WTC11 (cell line): ENCODE measurements at regions not wholly inside any gene's neighbourhood (a gene's known extent, or its start where the extent isn't known, plus 50 kb on each side); places are given as distances from the start of the nearest gene placed in this dataset.

Experiments
- ATAC-seq: fragments of 200-7000 bp; cut with Tn5 transposase; 2 replicates; pipeline ENCODE4 v1.10.0; 2021; ENCODE audit warnings: mild to moderate bottlenecking, moderate library complexity
- CTCF ChIA-PET: fragments of 300-600 bp; sonication (Branson Sonifier 250); formaldehyde crosslinking; loops from one replicate; lab custom pipeline; 2021; ENCODE audit warnings: antibody characterized with exemption; lab: Charles Lee
- POLR2A ChIA-PET: fragments of 350-600 bp; sonication (Branson Sonifier 250); formaldehyde crosslinking; loops from one replicate; lab custom pipeline; 2021; ENCODE audit warnings: antibody characterized with exemption; lab: Charles Lee
- DNase-seq: peaks from one replicate; pipeline ENCODE4 v3.0.0; 2021; ENCODE audit warnings: low spot score
- H3K27ac Mint-ChIP-seq: 2 replicates; pipeline ENCODE4 v1.8.0; 2021; ENCODE audit warnings: mixed read lengths
- H3K27me3 Mint-ChIP-seq: 2 replicates; pipeline ENCODE4 v1.8.0; 2021; ENCODE audit warnings: low read depth, mild to moderate bottlenecking, moderate library complexity, mixed read lengths
- H3K36me3 Mint-ChIP-seq: 2 replicates; pipeline ENCODE4 v1.8.0; 2021; ENCODE audit warnings: mixed read lengths
- H3K4me1 Mint-ChIP-seq: 2 replicates; pipeline ENCODE4 v1.8.0; 2022; ENCODE audit warnings: mixed read lengths
- H3K4me3 Mint-ChIP-seq: 2 replicates; pipeline ENCODE4 v1.8.0; 2021; ENCODE audit warnings: mild to moderate bottlenecking, moderate library complexity, mixed read lengths
- H3K9me3 Mint-ChIP-seq: 2 replicates; pipeline ENCODE4 v1.8.0; 2021; ENCODE audit warnings: mixed read lengths
- ETV6 ChIP-seq: sonication (generic); formaldehyde crosslinking; IDR thresholded peaks from 2 replicates; pipeline ENCODE4 v1.8.1; 2022; ENCODE audit warnings: mild to moderate bottlenecking, missing genetic modification reagents
- GABPB1 ChIP-seq: sonication (generic); formaldehyde crosslinking; IDR thresholded peaks from 2 replicates; pipeline ENCODE4 v1.8.1; 2023; ENCODE audit warnings: mild to moderate bottlenecking, missing genetic modification reagents
- GTF2I ChIP-seq: fragments of 250-450 bp; sonication (Bioruptor Pico); conservative IDR thresholded peaks from 2 replicates; pipeline ENCODE4 v1.4.0; 2021; ENCODE audit warnings: mild to moderate bottlenecking
- NFATC4 ChIP-seq: fragments of 250-450 bp; sonication (Bioruptor Pico); IDR thresholded peaks from 2 replicates; pipeline ENCODE4 v1.9.0; 2021; ENCODE audit warnings: mild to moderate bottlenecking
- TEAD4 ChIP-seq: sonication (generic); formaldehyde crosslinking; IDR thresholded peaks from 2 replicates; pipeline ENCODE4 v1.8.0; 2022; ENCODE audit warnings: mild to moderate bottlenecking, missing genetic modification reagents
- TP53 ChIP-seq: sonication (generic); formaldehyde crosslinking; IDR thresholded peaks from 2 replicates; pipeline ENCODE4 v1.8.1; 2023; ENCODE audit warnings: mild to moderate bottlenecking, missing genetic modification reagents
- ZNF219 ChIP-seq: sonication (generic); formaldehyde crosslinking; IDR thresholded peaks from 2 replicates; pipeline ENCODE4 v1.8.0; 2023; ENCODE audit warnings: missing genetic modification reagents, mild to moderate bottlenecking, borderline replicate concordance
- TF ChIP-seq, protein P1 (sequence below): sonication (generic); formaldehyde crosslinking; IDR thresholded peaks from 2 replicates; pipeline ENCODE4 v1.8.1; 2023; ENCODE audit warnings: mild to moderate bottlenecking, missing genetic modification reagents, moderate library complexity
- TF ChIP-seq, protein P2 (sequence below): sonication (generic); formaldehyde crosslinking; conservative IDR thresholded peaks from 2 replicates; pipeline ENCODE4 v1.8.1; 2022; ENCODE audit warnings: mild to moderate bottlenecking, missing genetic modification reagents
- TF ChIP-seq, protein P3 (sequence below): sonication (generic); formaldehyde crosslinking; IDR thresholded peaks from 2 replicates; pipeline ENCODE4 v1.8.0; 2023; ENCODE audit warnings: missing genetic modification reagents
- TF ChIP-seq, protein P4 (sequence below): sonication (generic); formaldehyde crosslinking; IDR thresholded peaks from 2 replicates; pipeline ENCODE4 v1.8.1; 2023; ENCODE audit warnings: mild to moderate bottlenecking, missing genetic modification reagents, moderate library complexity
- TF ChIP-seq, protein P5 (sequence below): sonication (generic); formaldehyde crosslinking; IDR thresholded peaks from 2 replicates; pipeline ENCODE4 v1.8.0; 2022; ENCODE audit warnings: missing genetic modification reagents
- TF ChIP-seq, protein P6 (sequence below): fragments of 250-450 bp; sonication (Bioruptor Pico); IDR thresholded peaks from 2 replicates; pipeline ENCODE4 v2.1.2; 2022; ENCODE audit warnings: mild to moderate bottlenecking, moderate library complexity
- TF ChIP-seq, protein P7 (sequence below): sonication (generic); formaldehyde crosslinking; IDR thresholded peaks from 2 replicates; pipeline ENCODE4 v1.8.0; 2023; ENCODE audit warnings: mild to moderate bottlenecking, missing genetic modification reagents

DNA sequence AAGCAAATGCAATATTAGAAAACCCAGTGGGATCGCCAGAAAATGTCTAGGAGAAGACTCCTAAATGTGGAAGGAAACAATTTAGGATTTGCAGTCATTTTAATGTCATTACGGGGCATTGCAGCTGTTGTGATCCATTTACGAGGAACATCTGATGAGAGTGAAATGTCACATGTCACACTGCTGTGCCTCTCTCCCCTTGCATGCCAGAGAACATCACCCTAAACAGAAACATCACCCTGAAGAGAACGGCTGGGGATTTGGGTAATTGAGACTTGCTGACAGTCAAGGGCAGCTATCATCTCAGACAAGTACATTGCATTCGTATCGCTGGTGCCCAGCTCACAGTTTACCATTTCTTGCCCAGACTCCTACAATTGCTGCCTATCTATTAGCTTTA, 785.7 kb upstream of the POM121L12 start (continued):
- TF ChIP-seq, protein P1, sequence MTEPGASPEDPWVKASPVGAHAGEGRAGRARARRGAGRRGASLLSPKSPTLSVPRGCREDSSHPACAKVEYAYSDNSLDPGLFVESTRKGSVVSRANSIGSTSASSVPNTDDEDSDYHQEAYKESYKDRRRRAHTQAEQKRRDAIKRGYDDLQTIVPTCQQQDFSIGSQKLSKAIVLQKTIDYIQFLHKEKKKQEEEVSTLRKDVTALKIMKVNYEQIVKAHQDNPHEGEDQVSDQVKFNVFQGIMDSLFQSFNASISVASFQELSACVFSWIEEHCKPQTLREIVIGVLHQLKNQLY: no peak
- TF ChIP-seq, protein P2, sequence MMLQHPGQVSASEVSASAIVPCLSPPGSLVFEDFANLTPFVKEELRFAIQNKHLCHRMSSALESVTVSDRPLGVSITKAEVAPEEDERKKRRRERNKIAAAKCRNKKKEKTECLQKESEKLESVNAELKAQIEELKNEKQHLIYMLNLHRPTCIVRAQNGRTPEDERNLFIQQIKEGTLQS: no peak
- TF ChIP-seq, protein P3, sequence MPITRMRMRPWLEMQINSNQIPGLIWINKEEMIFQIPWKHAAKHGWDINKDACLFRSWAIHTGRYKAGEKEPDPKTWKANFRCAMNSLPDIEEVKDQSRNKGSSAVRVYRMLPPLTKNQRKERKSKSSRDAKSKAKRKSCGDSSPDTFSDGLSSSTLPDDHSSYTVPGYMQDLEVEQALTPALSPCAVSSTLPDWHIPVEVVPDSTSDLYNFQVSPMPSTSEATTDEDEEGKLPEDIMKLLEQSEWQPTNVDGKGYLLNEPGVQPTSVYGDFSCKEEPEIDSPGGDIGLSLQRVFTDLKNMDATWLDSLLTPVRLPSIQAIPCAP: no peak

DNA sequence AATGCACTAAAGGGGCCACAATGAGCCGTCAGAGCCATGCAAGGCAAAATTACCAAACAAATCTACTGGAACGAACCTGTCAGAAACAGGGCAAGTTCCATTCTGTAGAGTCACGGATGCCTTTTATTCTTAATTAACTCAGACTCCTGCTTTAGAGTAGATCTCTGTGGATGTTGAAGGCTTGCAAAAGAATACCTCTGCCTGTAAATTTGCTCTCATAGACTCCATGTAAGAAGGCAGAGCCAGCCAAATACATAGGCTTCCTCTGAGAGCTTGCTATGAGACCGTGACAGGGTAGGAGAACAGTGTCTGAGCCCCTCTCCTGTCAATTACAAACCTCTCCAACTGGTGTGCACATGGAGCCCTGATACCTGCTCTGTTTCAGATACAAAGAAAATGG, 787.9 kb upstream of the POM121L12 start:
- Mint-ChIP-seq H3K4me3 (no peak overlapping the region), H3K9me3 (peaks cover 25% of the 10 kb centered on the region), H3K4me1 (no peaks in the 10 kb centered on the region)
- TF ChIP-seq GABPB1 (CRISPR knock-in tag) (no peak), GTF2I (CRISPR knock-in tag) (no peak), ZNF219 (CRISPR knock-in tag) (no peak), TP53 (CRISPR knock-in tag) (no peak), ETV6 (CRISPR knock-in tag) (no peak), TEAD4 (CRISPR knock-in tag) (no peak), NFATC4 (CRISPR knock-in tag) (no peak)
- TF ChIP-seq, protein P4, sequence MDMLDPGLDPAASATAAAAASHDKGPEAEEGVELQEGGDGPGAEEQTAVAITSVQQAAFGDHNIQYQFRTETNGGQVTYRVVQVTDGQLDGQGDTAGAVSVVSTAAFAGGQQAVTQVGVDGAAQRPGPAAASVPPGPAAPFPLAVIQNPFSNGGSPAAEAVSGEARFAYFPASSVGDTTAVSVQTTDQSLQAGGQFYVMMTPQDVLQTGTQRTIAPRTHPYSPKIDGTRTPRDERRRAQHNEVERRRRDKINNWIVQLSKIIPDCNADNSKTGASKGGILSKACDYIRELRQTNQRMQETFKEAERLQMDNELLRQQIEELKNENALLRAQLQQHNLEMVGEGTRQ (CRISPR knock-in tag): no peak
- TF ChIP-seq, protein P3: no peak
- TF ChIP-seq, protein P5, sequence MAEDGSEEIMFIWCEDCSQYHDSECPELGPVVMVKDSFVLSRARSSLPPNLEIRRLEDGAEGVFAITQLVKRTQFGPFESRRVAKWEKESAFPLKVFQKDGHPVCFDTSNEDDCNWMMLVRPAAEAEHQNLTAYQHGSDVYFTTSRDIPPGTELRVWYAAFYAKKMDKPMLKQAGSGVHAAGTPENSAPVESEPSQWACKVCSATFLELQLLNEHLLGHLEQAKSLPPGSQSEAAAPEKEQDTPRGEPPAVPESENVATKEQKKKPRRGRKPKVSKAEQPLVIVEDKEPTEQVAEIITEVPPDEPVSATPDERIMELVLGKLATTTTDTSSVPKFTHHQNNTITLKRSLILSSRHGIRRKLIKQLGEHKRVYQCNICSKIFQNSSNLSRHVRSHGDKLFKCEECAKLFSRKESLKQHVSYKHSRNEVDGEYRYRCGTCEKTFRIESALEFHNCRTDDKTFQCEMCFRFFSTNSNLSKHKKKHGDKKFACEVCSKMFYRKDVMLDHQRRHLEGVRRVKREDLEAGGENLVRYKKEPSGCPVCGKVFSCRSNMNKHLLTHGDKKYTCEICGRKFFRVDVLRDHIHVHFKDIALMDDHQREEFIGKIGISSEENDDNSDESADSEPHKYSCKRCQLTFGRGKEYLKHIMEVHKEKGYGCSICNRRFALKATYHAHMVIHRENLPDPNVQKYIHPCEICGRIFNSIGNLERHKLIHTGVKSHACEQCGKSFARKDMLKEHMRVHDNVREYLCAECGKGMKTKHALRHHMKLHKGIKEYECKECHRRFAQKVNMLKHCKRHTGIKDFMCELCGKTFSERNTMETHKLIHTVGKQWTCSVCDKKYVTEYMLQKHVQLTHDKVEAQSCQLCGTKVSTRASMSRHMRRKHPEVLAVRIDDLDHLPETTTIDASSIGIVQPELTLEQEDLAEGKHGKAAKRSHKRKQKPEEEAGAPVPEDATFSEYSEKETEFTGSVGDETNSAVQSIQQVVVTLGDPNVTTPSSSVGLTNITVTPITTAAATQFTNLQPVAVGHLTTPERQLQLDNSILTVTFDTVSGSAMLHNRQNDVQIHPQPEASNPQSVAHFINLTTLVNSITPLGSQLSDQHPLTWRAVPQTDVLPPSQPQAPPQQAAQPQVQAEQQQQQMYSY (CRISPR knock-in tag): no peak
- TF ChIP-seq, protein P6, sequence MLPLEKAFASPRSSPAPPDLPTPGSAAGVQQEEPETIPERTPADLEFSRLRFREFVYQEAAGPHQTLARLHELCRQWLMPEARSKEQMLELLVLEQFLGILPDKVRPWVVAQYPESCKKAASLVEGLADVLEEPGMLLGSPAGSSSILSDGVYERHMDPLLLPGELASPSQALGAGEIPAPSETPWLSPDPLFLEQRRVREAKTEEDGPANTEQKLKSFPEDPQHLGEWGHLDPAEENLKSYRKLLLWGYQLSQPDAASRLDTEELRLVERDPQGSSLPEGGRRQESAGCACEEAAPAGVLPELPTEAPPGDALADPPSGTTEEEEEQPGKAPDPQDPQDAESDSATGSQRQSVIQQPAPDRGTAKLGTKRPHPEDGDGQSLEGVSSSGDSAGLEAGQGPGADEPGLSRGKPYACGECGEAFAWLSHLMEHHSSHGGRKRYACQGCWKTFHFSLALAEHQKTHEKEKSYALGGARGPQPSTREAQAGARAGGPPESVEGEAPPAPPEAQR (CRISPR knock-in tag): no peak
- TF ChIP-seq, protein P7, sequence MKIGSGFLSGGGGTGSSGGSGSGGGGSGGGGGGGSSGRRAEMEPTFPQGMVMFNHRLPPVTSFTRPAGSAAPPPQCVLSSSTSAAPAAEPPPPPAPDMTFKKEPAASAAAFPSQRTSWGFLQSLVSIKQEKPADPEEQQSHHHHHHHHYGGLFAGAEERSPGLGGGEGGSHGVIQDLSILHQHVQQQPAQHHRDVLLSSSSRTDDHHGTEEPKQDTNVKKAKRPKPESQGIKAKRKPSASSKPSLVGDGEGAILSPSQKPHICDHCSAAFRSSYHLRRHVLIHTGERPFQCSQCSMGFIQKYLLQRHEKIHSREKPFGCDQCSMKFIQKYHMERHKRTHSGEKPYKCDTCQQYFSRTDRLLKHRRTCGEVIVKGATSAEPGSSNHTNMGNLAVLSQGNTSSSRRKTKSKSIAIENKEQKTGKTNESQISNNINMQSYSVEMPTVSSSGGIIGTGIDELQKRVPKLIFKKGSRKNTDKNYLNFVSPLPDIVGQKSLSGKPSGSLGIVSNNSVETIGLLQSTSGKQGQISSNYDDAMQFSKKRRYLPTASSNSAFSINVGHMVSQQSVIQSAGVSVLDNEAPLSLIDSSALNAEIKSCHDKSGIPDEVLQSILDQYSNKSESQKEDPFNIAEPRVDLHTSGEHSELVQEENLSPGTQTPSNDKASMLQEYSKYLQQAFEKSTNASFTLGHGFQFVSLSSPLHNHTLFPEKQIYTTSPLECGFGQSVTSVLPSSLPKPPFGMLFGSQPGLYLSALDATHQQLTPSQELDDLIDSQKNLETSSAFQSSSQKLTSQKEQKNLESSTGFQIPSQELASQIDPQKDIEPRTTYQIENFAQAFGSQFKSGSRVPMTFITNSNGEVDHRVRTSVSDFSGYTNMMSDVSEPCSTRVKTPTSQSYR (CRISPR knock-in tag): no peak
- TF ChIP-seq, all 79 proteins: peak for 0
- Mint-ChIP-seq H3K36me3 (peaks cover 18% of the 10 kb centered on the region), H3K27ac (no peak overlapping the region), H3K27me3 (peaks cover 6% of the 10 kb centered on the region; the same call in 1 of the 2 replicates)
- ChIA-PET CTCF (interaction anchor here (0.6 kb wide), 1 partner anchor 159 kb away, joined by 3 read pairs; no protein-coding TSS in a partner anchor), POLR2A (no interaction called here)
- no peak for DNase-seq
- ATAC-seq: no peak
